Ecto neural progenitor cell (in vitro differentiated cells): ENCODE measurements at regions not wholly inside any gene's neighbourhood (a gene's known extent, or its start where the extent isn't known, plus 50 kb on each side); places are given as distances from the start of the nearest gene placed in this dataset.

Experiments
- DNase-seq: peaks from one replicate; pipeline ENCODE4 v3.0.0-alpha.2; 2018; ENCODE audit warnings: low spot score

DNA sequence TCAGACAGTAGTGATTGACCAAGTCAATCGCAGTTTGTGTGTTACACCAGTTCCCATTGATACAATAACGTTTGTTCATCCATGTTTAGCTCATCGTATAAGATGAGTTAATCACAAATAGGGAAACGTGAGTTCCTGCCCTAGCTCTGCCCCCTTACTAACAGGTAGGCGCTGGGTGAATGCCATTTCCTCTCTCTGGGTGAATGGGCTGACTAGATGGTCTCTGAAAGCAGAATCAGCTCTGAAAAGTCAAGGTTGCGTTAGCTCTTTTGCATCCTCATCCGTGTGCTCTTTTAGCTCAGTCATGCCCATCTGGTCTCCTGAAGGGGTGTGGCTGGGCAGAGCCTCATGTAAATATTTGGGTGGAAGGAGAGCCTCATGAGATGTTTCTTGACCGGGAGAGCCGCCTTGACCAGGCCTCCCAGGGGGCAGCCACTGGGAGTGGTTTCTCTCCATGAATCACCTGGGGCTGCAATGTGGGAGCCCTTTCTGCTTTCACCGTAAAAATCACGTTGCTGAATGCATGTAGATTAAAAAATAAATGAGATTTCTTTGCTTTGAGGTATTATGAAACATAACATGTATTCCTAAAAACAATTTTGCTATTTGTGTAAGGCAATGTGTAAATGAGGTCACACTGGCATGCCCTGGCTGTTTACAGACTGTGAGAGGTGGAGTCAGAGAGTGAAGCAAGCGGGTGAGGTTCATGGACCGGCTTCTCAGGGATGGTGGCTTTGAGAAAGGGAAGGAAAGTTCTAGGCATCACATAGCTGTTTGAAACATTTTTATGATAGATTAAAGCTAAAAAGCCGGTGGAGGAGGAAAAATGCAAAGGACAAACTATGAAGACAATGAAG lies 108.4 kb upstream of the RASGRP1 start:
- DNase-seq, result no peak

DNA sequence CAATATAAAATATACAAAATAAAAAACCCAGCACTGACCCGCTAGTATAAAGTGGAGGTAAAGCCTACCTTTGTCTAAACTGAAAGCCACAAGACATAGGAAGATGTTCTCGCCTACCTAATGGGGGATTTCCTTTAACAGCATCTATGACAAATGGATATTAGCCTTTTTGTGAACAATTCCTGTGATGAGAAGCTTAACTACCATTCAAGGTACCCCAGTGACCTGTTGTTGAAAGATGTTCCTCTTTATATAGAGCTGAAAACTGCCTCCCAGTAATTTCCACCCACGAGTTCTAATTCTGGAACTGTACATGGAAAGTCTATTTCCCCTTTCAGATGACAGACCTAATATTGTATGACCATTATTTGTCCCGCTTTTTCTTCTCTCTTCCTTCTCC lies 109.8 kb upstream of the RASGRP1 start:
- DNase-seq, result no peak

DNA sequence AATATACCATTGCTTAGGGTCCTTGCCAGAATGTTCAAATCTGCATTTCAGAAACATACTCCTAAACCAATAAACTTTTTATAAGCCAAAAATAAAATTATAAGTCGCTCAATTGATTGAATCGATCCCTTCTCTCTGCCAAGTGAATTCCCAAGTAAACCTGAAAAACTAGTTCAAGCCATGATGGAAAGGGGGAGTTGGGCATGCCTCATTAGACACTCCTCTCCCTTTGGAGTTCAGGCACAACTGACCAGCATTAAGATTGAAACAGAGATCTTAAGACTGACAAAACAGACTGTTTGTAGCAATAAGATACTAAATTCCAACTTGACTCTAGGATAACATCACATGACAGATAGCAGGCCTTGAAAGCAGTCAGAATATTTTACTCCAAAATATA lies 113.7 kb upstream of the RASGRP1 start:
- DNase-seq, result no peak

DNA sequence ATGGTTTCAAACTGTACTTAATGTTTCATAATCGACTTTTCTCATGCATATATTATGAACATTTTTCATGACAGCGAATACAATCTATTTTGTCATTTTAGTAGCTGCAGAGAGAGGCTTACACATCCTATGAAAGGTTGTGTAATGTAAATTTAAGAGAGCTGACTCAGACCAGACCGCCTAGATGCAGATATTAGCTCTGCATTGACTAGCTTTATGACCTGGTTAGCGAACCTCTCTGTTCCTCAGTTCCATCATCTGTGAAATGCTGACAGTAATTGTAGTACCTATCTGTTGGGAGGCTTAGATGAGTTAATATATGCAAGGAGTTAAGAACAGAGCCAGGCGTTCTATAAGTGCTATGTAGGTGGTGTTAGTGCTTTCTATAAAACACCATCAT lies 116.2 kb upstream of the RASGRP1 start:
- DNase-seq, result no peak

GRCh38 chr15:38682363-38682762 lies 117.7 kb upstream of the RASGRP1 start:
- DNase-seq, result no peak

- DNase-seq, result no peak
Observed at GRCh38 chr15:38682861-38683260, 118.2 kb upstream of the RASGRP1 start.

DNA sequence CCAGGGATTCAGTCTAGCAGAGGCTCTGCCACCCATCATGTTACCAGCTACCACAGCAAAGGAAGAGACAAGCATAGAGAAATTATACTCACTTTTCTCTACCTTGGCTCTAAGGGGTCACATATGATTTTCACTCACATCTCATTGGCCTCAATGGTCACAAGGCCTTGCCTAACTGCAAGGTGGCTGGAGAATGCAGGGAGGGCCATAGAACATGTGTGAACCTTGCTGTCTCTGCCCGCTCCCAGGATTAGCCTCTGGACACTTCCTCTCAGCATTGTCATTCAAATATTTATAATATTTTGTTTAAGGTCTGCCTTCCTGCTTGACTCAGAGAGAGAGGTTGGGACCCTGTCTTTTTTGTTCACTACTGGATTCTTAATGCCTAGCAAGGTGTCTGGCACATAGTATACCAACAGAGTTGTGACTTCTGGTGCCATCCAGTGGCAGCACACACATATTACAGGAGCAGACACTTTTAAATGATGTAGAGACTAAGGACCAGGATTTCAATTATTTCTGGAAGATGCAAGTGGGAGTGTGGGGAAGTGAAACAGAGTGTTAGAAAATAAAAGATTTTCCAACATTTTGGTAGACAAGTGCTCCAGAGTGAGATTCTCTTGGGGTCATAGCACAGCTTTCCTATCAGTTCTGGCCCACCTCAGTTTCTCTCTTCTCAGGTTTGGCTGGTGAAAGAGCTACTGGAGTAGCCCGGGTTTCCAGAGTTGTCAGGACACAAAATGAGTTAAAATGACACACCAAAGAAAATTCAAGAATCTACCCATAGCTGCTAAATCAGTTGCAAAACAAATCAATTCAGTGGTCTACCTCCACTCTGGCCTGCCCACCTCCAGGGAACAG lies 119.0 kb upstream of the RASGRP1 start:
- no peak for DNase-seq

GRCh38 chr15:38684440-38685010 lies 119.9 kb upstream of the RASGRP1 start:
- DNase-seq, result no peak

GRCh38 chr15:38685686-38686339 lies 121.2 kb upstream of the RASGRP1 start:
- DNase-seq, result no peak

DNA sequence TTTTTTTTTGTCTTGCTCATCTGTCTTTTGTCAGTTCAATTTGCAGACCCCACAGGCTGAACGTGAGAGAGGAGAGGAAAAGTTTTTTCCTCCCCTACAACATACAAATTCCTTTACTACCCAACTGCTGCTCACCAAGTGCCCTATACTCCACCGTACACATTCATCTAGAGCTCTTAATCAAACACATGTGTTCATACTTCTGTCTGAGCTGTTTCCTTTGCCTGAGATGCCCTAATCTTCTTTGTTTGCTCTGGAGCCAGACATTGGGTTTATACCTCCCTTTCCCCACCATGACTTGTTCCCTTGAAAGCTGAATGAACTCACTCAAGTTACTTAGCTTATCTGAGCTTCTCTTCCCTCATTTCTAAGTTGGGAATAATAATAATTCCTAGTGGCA lies 122.7 kb upstream of the RASGRP1 start:
- no peak for DNase-seq

- no peak for DNase-seq
Observed at GRCh38 chr15:38687775-38688495, 123.3 kb upstream of the RASGRP1 start.

- no peak for DNase-seq
Observed at GRCh38 chr15:38688761-38689160, 124.1 kb upstream of the RASGRP1 start.

DNA sequence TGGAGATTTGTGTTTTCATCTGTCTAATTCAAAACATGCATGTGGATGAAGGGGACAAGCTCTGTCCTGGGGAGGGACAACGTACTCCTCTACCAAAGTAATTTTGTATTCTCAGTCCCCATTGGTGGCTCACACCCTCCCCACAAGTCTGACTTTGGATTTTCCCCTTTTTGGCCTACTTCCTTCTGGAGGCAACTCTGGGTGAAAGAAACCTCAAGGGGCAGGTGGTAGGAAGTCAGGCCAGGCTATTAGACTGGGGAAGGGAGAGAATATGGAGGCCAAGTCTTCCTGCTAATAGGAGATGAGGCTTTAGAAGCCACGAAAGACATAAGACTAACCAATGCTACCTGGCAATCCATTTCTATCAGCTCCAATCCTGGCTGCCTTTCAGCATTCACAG lies 124.9 kb upstream of the RASGRP1 start:
- no peak for DNase-seq

DNA sequence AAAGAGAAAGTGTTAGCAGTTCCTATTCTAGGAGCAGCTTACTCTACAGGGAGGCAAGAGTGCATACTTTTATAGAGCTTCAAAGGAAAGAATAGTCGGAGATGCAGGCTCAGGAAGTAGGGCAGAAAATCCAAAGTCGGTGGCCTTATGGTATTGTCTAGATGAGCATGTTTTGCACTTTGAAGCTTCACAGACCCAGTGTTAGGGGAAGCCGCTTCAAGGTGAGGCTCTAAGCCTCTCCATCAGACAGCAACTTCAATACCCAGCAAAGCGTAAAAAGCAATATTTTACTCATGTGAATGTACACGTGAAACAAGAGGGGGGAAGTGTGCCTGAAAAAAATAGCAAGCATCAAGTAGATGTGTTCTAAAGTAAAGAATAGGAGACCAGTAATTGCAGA lies 125.6 kb upstream of the RASGRP1 start:
- DNase-seq, result no peak

GRCh38 chr15:38690719-38691332 lies 126.2 kb upstream of the RASGRP1 start:
- peak; percentile 78 for DNase-seq

GRCh38 chr15:38691377-38691776 lies 126.8 kb upstream of the RASGRP1 start:
- DNase-seq, result no peak

DNA sequence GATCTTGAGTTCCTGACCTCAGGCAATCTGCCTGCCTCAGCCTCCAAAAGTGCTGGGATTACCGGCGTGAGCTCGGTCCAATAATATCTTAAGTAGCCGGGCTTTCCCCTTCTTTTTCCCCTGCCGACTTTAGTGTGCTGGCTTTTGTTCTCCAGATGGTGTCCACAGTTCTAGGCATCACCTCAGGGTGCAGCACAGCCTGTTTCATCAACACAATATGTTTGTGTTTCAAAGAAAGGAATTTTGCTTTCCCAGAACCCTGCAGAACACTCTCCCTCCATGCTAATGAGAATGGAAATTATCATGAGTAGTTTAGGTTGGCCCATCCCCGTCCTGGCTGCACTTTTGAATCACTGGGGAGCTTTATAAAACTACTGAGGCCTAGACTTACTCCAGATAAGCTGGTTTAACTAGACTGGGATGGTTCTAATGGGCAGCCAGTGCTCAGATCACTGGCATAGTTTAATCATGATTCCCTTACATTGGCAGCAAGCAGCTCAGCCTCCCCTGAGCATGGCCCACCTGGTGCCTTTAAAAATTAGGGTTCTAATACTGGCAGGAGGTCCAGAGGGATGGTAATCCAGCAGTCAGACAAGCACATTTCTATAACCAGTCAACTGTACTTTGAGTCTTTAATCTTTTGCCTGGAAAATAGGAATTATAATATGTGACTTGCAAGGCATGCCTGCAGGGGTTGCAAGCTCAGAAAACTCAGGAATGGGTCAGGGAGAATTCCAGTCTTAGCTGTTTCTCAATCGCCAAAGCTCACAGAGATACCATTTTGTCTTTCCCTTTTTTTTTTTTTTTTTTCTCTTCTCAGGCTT lies 127.6 kb upstream of the RASGRP1 start:
- no peak for DNase-seq

DNA sequence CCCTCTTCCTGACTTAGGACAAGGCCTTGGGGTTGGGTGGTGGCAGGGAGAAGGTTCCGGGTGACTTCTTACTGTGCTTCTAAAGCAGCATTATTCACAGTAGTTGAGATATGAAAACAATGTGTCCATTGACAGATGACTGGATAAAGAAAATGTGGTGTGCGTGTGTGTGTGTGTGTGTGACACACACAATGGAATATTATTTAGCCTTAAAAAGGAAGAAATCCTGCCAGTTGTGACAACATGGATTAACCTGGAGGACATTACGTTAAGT lies 128.1 kb upstream of the RASGRP1 start:
- no peak for DNase-seq

DNA sequence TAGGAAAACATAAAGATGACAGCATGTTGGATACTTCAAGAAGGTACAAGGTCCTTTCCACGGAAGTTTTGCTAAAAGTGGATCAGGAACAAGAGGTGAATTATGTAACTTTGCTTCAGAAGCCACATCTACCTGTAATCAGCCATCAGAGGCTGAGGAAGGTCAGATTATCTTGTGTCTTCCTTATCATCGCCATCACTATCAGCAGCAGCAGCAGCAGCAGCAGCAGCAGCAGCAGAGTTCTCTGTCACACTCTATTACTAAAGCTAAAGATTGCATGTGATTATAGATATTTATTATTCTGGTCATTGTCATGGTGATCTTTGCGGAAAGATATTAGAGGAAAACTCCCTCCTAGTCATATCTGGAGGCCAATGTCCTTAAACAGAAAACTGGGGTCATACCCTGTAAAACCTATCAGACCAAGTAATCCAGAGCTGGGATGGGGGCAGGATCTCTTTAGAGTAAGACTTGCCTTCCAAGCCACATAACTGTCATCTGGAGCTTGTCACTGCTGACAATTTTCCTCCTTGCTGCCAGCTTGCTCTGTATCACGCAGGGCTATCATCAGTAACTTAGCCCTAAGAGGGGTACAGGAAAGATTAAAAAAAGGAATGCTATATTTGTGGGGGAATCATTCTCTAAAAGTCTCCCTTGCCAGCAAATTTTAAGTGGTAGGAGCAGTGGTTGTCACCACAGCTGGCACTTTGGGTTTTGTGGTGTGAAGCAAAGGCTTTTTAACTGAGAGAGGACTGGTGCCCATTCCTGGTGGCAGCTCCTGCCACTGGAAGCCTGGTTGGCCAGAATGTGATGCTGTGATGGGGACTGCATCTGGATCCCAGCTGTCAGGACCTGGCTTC lies 130.9 kb upstream of the RASGRP1 start:
- no peak for DNase-seq
